Endodermal cell (in vitro differentiated cells): ENCODE measurements at regions not wholly inside any gene's neighbourhood (a gene's known extent, or its start where the extent isn't known, plus 50 kb on each side); places are given as distances from the start of the nearest gene placed in this dataset.

Source experiments
- DNase-seq: peaks from one replicate; pipeline ENCODE4 v3.0.0-alpha.2; 2017
- H3K27ac ChIP-seq: 2 replicates; pipeline ENCODE4 v1.5.1; 2013; ENCODE audit warnings: mild to moderate bottlenecking, low read depth, low read length, moderate library complexity
- H3K27me3 ChIP-seq: 2 replicates; pipeline ENCODE4 v1.6.1; 2013; ENCODE audit warnings: mild to moderate bottlenecking, low read length, moderate library complexity; ENCODE audit not compliant: insufficient read depth, control insufficient read depth, poor library complexity, severe bottlenecking
- H3K36me3 ChIP-seq: 2 replicates; pipeline ENCODE4 v1.7.0; 2013; ENCODE audit warnings: mild to moderate bottlenecking, low read length, moderate library complexity; ENCODE audit not compliant: control insufficient read depth, insufficient read depth
- H3K4me1 ChIP-seq: one replicate; pipeline ENCODE4 v1.7.0; 2013; ENCODE audit warnings: low read length; ENCODE audit not compliant: control insufficient read depth, insufficient read depth
- H3K4me3 ChIP-seq: 2 replicates; pipeline ENCODE4 v1.5.1; 2013; ENCODE audit warnings: mild to moderate bottlenecking, low read length, moderate library complexity
- H3K9ac ChIP-seq: 2 replicates; pipeline ENCODE4 v1.6.1; 2013; ENCODE audit warnings: mild to moderate bottlenecking, low read length, moderate library complexity; ENCODE audit not compliant: poor library complexity, severe bottlenecking; ENCODE audit errors: extremely low read depth
- H3K9me3 ChIP-seq: 2 replicates; pipeline ENCODE4 v1.6.1; 2013; ENCODE audit warnings: mild to moderate bottlenecking, low read length, moderate library complexity; ENCODE audit not compliant: control insufficient read depth
- H3K27ac Mint-ChIP-seq: 2 replicates; pipeline ENCODE4 v1.8.0; 2020; ENCODE audit warnings: mixed read lengths
- H3K27me3 Mint-ChIP-seq: 2 replicates; pipeline ENCODE4 v1.8.0; 2021; ENCODE audit warnings: mild to moderate bottlenecking, mixed read lengths; ENCODE audit not compliant: insufficient read depth
- H3K36me3 Mint-ChIP-seq: 2 replicates; pipeline ENCODE4 v1.8.0; 2020; ENCODE audit warnings: low read depth, mixed read lengths
- H3K4me1 Mint-ChIP-seq: 2 replicates; pipeline ENCODE4 v1.8.0; 2020; ENCODE audit warnings: mixed read lengths
- H3K4me3 Mint-ChIP-seq: 2 replicates; pipeline ENCODE4 v1.8.0; 2020; ENCODE audit warnings: mild to moderate bottlenecking, moderate library complexity, mixed read lengths
- H3K9me3 Mint-ChIP-seq: 2 replicates; pipeline ENCODE4 v1.8.0; 2020; ENCODE audit warnings: mild to moderate bottlenecking, mixed read lengths
- CTCF ChIP-seq: fragments of 200-600 bp; sonication (generic); conservative IDR thresholded peaks from 2 replicates; pipeline ENCODE4 v1.5.0; 2021; ENCODE audit warnings: antibody characterized with exemption, mild to moderate bottlenecking
- WGBS, 2 experiments: methylation state at CpG; one replicate each; pipeline versions ENCODE4 v1.1.5 to v1.1.7; 2013; ENCODE audit warnings: missing lambda C conversion rate in 2 of 2, mixed read lengths in 1 of 2; ENCODE audit not compliant: insufficient coverage in 1 of 2, insufficient read length in 1 of 2; 5-methylcytosine and 5-hydroxymethylcytosine counted together

- no peaks in the 10 kb centered on the region for H3K4me1 ChIP-seq
- Mint-ChIP-seq H3K36me3 (no peaks in the 10 kb centered on the region), H3K27me3 (no peaks in the 10 kb centered on the region), H3K9me3 (peaks cover 11% of the 10 kb centered on the region), H3K4me1 (no peaks in the 10 kb centered on the region), H3K4me3 (no peak overlapping the region), H3K27ac (no peak overlapping the region)
- no peak for TF ChIP-seq CTCF
- no peaks in the 10 kb centered on the region for H3K36me3 ChIP-seq
- no peaks in the 10 kb centered on the region for H3K27me3 ChIP-seq
- no peak overlapping the region for H3K27ac ChIP-seq
- no peak for DNase-seq
- no peaks in the 10 kb centered on the region for H3K9me3 ChIP-seq
- H3K9ac ChIP-seq = no peak overlapping the region
- WGBS, 2 experiments = 90 to 94% methylated on average over 3 to 9 of the region's 9 CpGs
- H3K4me3 ChIP-seq = no peak overlapping the region
Measured at GRCh38 chr6:67888546-67888885, 746.6 kb upstream of the ADGRB3 start.

- no peaks in the 10 kb centered on the region for H3K27me3 ChIP-seq
- no peak overlapping the region for H3K27ac ChIP-seq
- H3K4me1 Mint-ChIP-seq = no peaks in the 10 kb centered on the region
- no peak overlapping the region for H3K27ac Mint-ChIP-seq
- H3K4me3 Mint-ChIP-seq = no peak overlapping the region
- H3K36me3 Mint-ChIP-seq = no peaks in the 10 kb centered on the region
- no peaks in the 10 kb centered on the region for H3K9me3 ChIP-seq
- TF ChIP-seq CTCF = no peak
- no peak overlapping the region for H3K4me3 ChIP-seq
- 91 to 97% methylated on average over 12 to 17 of the region's 17 CpGs for WGBS, 2 experiments
- DNase-seq = no peak
- H3K36me3 ChIP-seq = no peaks in the 10 kb centered on the region
- no peak overlapping the region for H3K9ac ChIP-seq
- H3K4me1 ChIP-seq = no peaks in the 10 kb centered on the region
- H3K9me3 Mint-ChIP-seq = peaks cover 11% of the 10 kb centered on the region
- H3K27me3 Mint-ChIP-seq = no peaks in the 10 kb centered on the region
Measured at GRCh38 chr6:67887747-67888545, 747.1 kb upstream of the ADGRB3 start.

GRCh38 chr6:67887419-67887746 is 747.7 kb upstream of the ADGRB3 start:
- no peak for DNase-seq
- no peak overlapping the region for H3K4me3 Mint-ChIP-seq
- no peaks in the 10 kb centered on the region for H3K36me3 Mint-ChIP-seq
- Histone ChIP-seq H3K9ac (no peak overlapping the region), H3K36me3 (no peaks in the 10 kb centered on the region), H3K27ac (no peak overlapping the region), H3K4me3 (no peak overlapping the region), H3K9me3 (no peaks in the 10 kb centered on the region), H3K4me1 (no peaks in the 10 kb centered on the region), H3K27me3 (no peaks in the 10 kb centered on the region)
- no peaks in the 10 kb centered on the region for H3K27me3 Mint-ChIP-seq
- H3K9me3 Mint-ChIP-seq = peaks cover 9% of the 10 kb centered on the region
- H3K4me1 Mint-ChIP-seq = no peaks in the 10 kb centered on the region
- no peak for TF ChIP-seq CTCF
- WGBS, 2 experiments = 90 to 100% methylated on average over 3 to 4 of the region's 4 CpGs
- H3K27ac Mint-ChIP-seq = no peak overlapping the region
